GM18498 (cell line): ENCODE measurements at regions not wholly inside any gene's neighbourhood (a gene's known extent, or its start where the extent isn't known, plus 50 kb on each side); places are given as distances from the start of the nearest gene placed in this dataset.

Experiments used
- ATAC-seq: cut with Tn5 transposase; IDR thresholded peaks from one replicate; pipeline ENCODE4 v1.9.1; 2021; ENCODE audit warnings: mild to moderate bottlenecking, moderate library complexity; ENCODE audit not compliant: unreplicated experiment

GRCh38 chr20:40769677-40770285, 80.7 kb upstream of the MAFB start:
- ATAC-seq, result no peak

- no peak for ATAC-seq
Measured at GRCh38 chr20:40770564-40771307, 81.7 kb upstream of the MAFB start.

- ATAC-seq, result no peak
Measured at GRCh38 chr20:40771308-40771610, 82.2 kb upstream of the MAFB start.

GRCh38 chr20:40771848-40772511, 82.9 kb upstream of the MAFB start:
- no peak for ATAC-seq

GRCh38 chr20:40773376-40773775, 84.3 kb upstream of the MAFB start:
- no peak for ATAC-seq

- no peak for ATAC-seq
Measured at GRCh38 chr20:40774252-40774651, 85.2 kb upstream of the MAFB start.

- ATAC-seq, result no peak
Measured at GRCh38 chr20:40775561-40776146, 86.6 kb upstream of the MAFB start.

- no peak for ATAC-seq
Measured at GRCh38 chr20:40776466-40777457, 87.7 kb upstream of the MAFB start.

- ATAC-seq, result no peak
Measured at GRCh38 chr20:40777653-40778052, 88.6 kb upstream of the MAFB start.

- no peak for ATAC-seq
Measured at GRCh38 chr20:40778894-40779496, 90.0 kb upstream of the MAFB start.

GRCh38 chr20:40781327-40782042, 92.4 kb upstream of the MAFB start:
- ATAC-seq, result no peak

- ATAC-seq, result no peak
Measured at GRCh38 chr20:40782043-40782368, 93.0 kb upstream of the MAFB start.

- no peak for ATAC-seq
Measured at GRCh38 chr20:40785346-40785745, 96.3 kb upstream of the MAFB start.

- ATAC-seq, result no peak
Measured at GRCh38 chr20:40786336-40786735, 97.3 kb upstream of the MAFB start.

GRCh38 chr20:40787941-40788340, 98.9 kb upstream of the MAFB start:
- no peak for ATAC-seq

- no peak for ATAC-seq
Measured at GRCh38 chr20:40797425-40797824, 108.4 kb upstream of the MAFB start.

GRCh38 chr20:40798066-40798465, 109.0 kb upstream of the MAFB start:
- ATAC-seq, result no peak

- ATAC-seq, result no peak
Measured at GRCh38 chr20:40802886-40803285, 113.8 kb upstream of the MAFB start.

- no peak for ATAC-seq
Measured at GRCh38 chr20:40803381-40803780, 114.3 kb upstream of the MAFB start.

GRCh38 chr20:40805592-40805991, 116.6 kb upstream of the MAFB start:
- no peak for ATAC-seq
